NCI-H2227 treated with DMSO at 0.1 percent for 48 hours (cell line): ENCODE measurements at regions not wholly inside any gene's neighbourhood (a gene's known extent, or its start where the extent isn't known, plus 50 kb on each side); places are given as distances from the start of the nearest gene placed in this dataset.
"Not testable (repeated sequence)": the region's sequence is repeated elsewhere in the genome, so short reads cannot be mapped to it uniquely, and the experiment has no call there.

Experiments
- DNase-seq: peaks from one replicate; lab custom pipeline; 2025; lab: John Stamatoyannopoulos, UW

DNA sequence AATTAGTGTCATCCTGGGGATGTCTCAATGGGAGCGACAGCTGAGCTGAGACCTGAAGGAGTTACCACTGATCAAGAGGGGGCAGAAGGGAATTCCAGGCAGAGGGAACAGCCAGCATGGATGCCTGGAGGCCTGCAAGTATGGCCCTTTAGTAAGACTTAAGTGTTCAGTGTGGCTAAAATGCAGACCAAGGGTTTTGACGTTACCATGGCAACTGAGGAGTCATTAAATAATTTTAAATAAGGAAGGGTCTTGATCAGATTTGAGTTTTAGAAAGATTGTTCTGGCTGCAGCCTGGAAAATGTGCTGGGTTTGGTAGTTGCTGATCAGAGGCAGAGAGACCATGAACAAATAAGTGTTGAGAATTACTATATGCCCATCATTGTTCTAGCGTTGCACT, 285.5 kb downstream of the USP46 start:
- DNase-seq, result no peak

DNA sequence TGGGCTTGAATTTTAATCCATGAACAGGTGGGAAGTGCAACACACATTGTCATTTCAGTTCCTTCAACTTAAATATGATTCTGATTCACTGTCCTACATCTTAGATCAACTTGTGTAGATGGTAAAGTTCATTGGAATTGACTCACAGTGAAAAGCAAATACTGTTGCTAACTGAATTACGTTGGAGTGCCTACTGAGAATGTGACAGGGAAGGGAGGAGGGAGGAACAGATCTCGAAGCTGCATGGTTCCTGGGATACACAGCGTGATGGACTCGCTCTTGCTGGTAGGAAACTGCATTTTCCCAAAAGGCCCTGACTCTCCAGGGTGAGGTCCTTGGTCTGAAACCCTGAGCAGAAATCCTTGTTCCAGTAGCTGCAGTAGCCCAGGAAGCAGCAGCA, 284.2 kb downstream of the USP46 start:
- DNase-seq, result no peak

DNA sequence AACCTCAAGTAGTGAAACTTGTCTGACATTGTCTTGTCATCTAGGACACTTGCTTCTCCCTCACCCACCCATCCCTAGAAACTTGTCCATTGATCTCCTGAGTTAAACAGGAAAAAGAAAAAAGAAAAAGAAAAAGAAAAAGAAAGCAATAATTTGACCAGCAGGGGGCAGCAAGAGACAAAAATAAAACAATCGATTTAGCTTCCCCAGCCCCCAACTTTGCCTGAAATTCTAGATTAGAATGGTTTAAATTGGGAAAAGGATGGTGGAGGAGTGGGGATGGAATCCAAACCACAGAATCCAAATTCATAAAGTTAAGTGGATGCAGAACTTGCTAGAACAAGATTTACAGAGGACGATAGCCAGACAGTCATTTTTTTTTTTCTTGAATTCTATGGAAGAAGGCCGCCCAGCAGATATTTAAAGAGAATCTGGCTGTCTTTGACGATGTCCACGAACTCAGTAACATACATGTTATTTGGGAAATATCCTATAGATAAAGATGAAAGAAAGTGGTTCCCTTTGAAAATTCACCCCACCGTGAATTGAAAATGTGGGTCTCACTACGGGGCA, 282.9 kb downstream of the USP46 start:
- DNase-seq, result peak; percentile 30

DNA sequence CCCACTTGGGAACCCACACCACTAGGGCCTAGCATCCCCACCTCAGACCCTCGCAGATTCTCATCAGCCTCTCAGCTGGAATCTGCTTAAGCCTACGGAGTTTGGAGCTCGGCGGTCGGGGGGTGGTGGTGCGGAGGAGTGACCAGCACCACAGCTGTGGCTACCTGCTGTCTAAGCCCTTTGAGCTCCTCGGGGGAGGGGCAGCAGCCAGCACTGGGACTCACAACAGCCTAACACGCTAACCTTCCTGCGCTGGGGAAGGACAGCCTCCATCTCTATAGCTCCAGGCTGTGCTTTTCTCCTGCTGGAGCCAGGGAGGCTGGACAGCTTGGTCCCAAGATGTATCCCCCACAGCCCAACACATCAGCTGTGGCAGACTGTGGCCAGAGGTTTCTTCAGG, 281.5 kb downstream of the USP46 start:
- DNase-seq, result no peak

DNA sequence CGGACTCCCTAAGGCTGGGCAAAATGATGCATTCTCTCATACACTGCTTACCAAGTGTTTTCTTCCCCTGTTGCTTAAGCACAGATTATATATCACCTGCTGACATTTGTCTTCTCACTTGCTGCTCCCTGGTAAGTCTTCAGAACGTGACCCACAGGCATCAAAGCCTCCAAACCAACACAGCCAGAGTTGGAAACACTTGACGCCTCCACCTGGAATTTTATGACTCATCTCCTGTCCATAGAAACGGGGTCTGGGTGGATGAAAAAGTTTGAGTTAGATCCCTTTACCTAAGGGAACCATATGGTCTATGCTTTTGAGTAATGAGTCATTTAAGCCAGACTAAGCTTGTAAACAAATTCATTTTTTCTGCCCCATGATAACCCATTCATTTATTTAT, 251.6 kb downstream of the USP46 start:
- no peak for DNase-seq

DNA sequence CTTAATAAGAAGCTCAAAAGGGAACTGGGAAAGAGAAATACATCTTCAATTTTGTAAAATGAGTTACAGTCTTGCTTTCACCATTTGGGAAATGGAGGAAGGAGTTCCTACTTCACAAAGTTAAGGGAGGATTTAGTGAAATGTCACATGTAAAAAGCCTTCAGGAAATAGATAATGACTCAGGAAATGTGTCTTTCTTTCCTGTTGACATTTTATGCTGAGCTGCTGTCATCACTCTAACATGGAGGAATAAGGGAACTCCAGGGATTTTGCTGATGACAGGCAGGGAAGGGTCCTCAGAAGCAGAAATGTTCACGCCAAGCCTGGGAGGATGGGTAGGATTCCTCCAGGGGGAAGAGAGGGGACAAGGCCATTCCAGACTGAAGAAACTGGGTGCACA, 251.1 kb downstream of the USP46 start:
- no peak for DNase-seq

DNA sequence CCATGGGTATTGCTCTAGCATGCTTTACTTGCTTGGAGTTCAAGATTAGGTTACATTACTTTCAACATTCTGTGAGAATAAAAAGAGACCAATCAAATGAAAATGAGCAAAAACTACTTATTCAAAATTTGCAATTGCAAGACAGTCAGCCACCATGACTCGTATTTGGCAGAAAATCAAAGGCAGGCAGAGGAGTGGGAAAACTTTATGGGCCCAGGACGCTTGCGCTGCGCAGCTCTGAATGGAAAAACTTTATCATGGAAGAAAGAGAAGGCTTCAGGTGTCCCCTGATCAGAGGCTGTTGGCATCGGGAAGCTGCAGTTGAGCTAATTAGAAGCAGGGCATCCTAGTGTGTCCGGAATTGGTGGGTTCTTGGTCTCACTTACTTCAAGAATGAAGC, 250.6 kb downstream of the USP46 start:
- DNase-seq, result no peak

DNA sequence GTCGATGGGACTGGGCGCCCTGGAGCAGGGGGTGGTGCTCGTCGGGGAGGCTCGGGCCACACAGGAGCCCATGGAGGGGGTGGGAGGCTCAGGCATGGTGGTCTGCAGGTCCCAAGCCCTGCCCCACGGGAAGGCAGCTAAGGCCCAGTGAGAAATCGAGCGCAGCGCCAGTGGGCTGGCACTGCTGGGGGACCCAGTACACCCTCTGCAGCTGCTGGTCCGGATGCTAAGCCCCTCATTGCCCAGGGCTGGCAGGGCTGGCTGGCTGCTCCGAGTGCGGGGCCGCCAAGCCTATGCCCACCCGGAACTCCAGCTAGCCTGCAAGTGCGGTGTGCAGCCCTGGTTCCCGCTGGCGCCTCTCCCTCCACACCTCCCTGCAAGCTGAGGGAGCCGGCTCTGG, 249.3 kb downstream of the USP46 start:
- DNase-seq, result not testable (repeated sequence)

DNA sequence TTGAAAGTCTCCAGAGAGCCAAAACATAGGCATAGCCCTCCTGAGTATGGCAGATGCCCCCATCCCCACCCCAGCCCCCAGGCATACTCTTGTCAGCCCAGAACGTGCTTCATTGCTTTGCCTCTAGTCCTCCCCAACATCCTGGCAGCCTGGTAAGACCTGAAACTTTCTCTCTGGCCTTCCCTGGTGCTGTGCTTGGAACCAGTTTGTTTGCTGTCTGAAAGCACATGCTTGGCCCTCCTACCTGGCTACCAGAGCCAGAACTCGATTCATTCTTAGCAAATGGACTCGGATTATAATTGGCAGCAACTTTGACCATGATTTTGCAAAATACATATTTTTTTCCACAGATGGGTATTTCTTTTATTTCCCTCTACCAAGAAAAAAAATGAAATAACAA, 248.1 kb downstream of the USP46 start:
- no peak for DNase-seq

DNA sequence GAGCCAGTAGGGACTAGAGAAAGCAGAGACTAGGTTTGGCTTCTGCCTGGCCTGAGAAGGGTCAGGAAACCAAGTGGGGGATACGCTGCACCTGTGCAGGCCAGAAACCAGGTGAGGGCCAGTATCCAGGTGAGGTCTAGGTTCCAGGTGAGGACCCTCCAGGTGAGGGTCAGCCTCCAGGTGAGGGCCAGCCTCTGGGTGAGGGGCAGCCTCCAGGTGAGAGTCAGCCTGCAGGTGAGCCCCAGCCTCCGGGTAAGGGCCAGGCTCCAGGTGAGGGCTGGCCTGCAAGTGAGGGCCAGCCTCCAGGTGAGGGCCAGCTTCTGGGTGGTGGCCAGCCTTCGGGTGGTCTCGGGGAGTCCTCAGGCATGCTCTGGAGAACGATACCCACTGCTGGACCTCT, 238.8 kb downstream of the USP46 start:
- DNase-seq, result no peak

DNA sequence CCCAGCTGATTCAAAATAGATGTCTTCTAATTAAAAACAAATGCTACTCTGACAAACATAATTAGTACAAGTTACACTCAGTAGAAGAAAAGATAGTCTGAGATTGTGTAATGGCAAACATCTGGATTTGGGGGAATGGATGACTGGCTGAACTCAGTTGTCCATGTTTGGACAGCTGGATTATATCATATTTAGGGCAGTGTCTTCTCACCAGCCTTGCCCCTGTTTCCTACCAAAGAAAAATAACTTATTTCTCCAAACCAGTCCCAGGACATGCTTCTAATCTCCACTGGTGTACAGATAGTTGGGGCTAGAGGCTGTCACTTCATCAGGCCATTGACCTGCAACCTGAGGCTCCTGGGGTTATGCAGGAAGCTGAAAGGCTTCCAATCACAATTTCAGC, 237.3 kb downstream of the USP46 start:
- DNase-seq, result no peak

DNA sequence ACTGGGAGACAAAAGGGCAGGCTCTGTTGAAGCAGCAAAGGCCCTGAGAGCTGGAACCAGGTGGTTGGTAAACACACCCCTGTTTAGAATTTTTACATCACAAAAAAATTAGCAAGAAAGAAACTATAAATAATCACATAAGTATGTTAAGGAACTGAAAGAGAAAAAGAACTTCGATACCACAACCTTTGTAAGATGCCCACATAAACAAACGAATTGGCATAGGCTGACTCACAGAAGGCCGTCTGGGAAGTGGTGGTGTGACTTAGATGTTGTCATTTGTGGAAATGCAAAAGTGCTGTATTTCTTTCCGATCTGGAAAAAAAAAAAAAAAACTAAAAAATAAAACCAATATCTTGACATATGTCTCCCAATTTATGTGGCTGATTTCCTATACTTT, 235.1 kb downstream of the USP46 start:
- DNase-seq, result no peak

DNA sequence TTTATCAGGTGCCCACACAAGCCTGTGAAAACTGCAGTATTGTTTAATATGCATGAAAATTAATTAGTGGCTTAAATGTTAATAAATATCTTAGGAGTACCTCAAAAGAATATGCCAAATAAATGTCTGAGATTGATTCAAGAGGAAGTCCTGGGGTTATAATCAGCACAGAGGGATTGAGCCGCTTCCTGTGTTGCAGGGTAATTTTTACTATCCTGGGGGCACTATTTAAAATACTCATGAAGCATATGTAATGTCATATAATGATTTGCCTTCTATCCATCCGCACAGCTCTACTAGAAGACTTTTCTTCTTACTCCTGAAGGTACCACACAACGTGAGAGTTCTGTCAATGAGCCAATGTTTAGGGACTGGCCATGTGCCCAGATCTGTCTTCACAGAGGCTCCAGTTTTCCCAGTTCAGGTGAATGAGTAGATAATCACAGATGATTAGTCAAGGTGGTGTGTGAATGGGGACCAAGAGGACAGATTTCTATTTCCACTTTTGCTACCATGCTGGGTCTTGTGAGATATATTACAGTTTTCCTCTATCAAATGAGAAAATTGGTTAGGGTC, 233.3 kb downstream of the USP46 start:
- DNase-seq, result no peak

DNA sequence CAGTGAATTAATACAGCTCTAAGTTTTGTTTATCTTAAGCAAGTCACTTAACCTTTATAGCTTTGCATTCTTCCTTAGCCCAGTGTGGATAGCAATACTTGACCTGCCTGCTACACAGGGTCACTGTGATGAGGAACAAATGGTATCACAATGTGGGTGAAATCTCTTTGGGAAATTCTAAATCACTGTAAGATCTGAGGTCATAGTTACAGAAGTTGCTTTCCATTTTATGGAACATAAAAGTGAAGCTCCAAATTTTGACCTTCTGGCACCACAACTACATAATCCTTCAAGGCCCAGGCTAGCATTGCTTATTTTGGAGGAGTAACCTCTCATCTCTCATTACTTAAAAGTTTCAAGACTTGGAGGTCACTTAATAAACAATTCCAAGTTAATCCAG, 227.7 kb downstream of the USP46 start:
- DNase-seq, result no peak

DNA sequence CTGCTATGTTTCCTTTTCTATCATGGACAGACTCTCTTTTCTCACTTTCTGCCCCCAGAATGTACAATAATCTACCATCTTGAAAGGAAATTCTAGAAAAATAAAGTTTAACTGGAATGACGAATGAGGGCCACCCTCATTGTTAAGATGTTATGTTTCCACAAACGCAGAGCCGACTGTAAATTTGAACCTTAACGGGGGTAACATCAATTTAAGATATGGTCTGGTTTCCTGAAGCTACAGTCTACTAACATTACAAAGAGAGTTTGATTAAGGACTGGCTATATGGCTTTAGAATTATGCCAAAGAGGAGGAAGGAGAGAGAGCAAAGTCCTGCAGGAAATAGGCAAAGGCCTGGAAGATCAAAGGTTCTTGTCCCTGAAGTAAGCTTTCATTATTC, 227.2 kb downstream of the USP46 start:
- no peak for DNase-seq

DNA sequence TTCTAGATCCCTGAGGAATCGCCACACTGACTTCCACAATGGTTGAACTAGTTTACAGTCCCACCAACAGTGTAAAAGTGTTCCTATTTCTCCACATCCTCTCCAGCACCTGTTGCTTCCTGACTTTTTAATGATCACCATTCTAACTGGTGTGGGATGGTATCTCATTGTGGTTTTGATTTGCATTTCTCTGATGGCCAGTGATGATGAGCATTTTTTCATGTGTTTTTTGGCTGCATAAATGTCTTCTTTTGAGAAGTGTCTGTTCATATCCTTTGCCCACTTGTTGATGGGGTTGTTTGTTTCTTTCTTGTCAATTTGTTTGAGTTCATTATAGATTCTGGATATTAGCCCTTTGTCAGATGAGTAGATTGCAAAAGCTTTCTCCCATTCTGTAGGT, 216.6 kb downstream of the USP46 start:
- DNase-seq, result not testable (repeated sequence)

DNA sequence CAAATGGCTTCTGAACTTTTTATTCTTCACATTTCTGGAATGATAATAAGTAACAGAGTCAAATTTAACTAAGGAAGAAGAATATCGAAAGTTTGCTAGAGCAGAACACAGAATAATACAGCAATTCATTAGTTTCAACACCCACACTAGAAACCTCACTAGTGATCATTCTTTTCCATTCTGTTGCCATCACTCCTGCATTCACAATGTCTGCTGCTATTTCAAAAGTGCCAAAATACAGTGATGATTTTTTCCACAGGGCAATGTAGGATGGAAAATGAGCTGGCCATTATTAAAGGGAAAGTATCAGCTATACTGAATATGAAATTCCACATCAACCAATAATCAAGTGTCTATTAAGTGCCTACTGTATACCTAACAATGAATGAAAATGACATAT, 186.7 kb downstream of the USP46 start:
- no peak for DNase-seq

DNA sequence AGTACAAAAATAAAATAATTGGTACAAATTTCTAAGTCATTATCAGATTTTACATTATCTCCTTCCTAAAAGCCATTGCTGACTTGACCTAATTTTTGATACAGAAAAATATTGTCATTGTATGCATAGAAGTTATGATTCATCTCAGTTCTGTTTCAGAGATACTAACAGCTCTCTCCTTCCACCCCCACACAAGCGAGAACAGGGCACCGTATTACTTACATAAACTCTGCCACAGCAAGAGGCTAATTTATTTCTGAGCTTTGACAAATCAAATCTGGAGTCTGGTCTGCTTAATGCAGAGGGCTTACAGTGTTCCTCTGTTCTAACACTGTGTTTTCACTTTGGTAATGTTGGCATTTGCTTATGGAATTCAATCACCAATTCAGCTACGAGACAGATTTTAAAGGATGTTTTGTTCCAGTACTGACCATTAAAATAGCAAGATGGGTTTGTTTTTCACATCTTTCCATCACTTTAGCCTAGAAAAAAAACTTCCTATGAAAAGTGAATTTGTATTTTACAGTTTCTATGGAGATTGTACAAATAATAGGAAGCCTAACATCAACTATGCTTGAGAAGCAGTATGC, 181.8 kb downstream of the USP46 start:
- DNase-seq, result no peak

DNA sequence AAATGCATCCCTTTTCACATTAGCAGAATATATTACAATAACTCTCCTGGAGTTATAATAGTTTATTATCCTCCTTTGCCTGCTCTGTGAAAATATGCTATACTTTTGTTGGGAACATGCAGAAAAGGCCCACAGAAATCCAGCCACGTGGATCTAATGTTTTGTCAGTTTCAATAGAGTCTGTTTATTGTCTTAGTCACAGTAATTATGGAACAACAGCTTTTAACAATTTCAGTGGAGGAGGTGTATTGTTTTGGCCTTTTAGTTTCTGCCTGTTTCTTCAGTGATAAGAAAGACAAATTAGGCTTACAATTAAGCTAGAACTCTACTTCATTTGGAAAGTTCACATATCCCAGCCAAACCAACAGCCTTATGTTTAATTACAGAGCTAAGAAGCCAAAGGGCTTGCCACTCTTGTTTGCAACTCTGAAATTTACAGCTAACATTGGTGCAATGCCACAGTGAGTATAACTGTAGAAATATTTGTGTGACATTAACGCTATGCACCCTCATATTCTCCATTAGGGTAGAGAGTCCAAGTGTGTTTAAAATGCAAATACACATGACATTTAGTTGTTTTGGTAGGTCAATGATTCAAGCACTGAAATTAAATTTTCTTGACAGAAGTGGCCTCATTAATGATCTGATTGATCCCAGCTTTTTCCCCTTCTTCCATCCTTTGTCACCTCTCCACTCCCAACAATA, 175.8 kb downstream of the USP46 start:
- DNase-seq, result no peak

DNA sequence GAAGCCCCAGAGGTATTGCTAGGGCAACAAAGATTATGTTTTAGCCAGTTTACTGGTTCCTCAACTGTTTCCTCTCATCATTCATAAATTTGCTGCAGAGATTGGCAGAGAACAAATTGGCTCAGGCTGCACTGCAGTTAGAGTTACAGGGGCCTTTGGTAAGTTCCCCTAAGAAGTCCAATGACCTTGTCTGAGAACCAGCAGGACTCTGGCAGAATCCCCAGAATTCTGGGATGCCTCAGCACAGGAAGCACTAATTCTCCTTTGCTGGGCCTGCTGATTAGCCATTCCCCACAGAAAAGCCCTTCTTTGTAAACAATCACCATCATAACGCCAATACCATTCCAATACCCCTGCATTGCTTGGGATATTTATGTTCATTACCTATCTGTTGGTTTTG, 151.3 kb downstream of the USP46 start:
- DNase-seq, result no peak

DNA sequence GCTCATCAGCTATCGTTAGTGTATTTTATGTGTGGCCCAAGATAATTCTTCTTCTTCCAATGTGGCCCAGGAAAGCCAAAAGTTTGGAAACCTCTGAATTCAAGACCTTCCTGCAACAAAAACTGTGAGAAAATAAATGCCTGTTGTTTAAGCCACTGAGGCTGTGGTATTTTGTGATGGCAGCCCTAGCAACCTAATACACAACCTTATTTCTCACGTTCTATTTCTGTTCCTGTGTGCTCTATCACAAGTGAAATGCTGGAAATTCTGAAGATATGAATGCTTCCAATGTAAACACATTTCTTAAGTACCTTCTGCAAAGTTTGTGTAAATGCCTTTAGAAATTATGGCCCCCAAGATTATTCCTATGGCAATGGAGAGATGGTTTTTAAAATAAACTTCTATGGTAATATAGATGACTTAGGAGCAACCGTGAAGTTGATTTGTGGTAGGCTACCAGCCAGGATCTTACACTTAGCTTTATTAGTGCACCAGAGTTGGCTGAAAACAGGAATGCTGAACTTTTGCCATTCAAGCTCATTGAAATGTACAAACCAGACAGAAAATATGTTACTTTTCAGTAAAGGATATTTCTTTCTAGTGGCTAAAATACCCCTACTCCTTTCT, 148.0 kb downstream of the USP46 start:
- no peak for DNase-seq

DNA sequence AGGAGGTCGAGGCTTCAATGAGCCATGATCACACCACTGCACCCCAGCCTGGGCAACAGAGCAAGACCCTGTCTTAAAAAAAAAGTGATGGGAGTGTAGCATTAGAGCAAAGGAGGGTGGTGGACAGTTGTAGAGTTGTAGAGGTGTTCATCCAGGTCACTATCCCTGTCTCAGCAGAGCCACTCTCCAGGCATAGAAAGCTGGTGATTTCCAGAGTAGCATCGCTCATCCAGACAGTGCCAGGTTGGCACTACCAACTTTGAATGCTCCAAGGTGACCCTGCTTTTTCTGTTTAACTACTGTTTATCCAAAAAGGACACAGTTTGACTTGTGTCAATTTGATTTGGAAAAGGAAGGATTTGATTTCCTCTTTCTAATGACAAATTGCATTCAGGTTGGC, 147.3 kb downstream of the USP46 start:
- no peak for DNase-seq

DNA sequence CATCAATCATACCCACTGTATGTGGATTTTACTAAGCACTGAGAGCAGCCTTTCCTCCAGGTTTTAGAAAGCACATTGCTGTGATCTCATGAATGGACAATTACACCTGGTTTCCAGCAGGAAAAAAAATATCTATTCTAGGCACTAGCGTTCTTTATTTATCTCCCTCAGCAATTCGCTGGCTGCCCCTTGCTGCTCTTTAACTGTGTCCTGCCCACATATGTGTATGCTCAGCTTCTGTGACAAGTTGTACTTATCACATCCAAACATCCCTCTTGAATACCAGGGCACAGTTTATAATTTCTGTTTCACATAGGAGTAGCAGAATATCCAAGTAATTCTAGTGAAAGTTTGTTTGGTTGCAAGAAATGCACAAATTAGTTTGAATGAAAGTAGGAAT, 146.8 kb downstream of the USP46 start:
- DNase-seq, result no peak
